Testis (tissue), 2 donors: ENCODE measurements at regions not wholly inside any gene's neighbourhood (a gene's known extent, or its start where the extent isn't known, plus 50 kb on each side); places are given as distances from the start of the nearest gene placed in this dataset.

ENCODE experiments used
- DNase-seq: peaks from one replicate; pipeline ENCODE4 v3.0.0-alpha.2; 2019
- H3K27ac ChIP-seq, 2 donors: fragments of 200-600 bp; sonication (generic); one replicate each; pipeline ENCODE4 v1.5.1; 2019
- H3K27me3 ChIP-seq: fragments of 200-600 bp; sonication (generic); one replicate; pipeline ENCODE4 v1.5.1; 2019
- H3K36me3 ChIP-seq: fragments of 200-600 bp; sonication (generic); one replicate; pipeline ENCODE4 v1.5.1; 2017; ENCODE audit warnings: low read depth; ENCODE audit errors: missing control alignments
- H3K4me1 ChIP-seq: fragments of 200-600 bp; sonication (generic); one replicate; pipeline ENCODE4 v1.5.1; 2019
- H3K4me3 ChIP-seq, 2 donors: fragments of 200-600 bp; sonication (generic); one replicate each; pipeline ENCODE4 v1.5.1; 2017 to 2019
- H3K9me3 ChIP-seq: fragments of 200-600 bp; sonication (generic); one replicate; pipeline ENCODE4 v1.5.1; 2017
- CTCF ChIP-seq, 3 experiments: fragments of 450-650 bp in 2 of 3; fragments of 200-600 bp in 1 of 3; sonication (generic) in 1 of 3; IDR thresholded peaks; one replicate each; pipeline ENCODE4 v1.5.1; 2016 to 2019; ENCODE audit warnings: antibody characterized with exemption in 3 of 3, mild to moderate bottlenecking in 2 of 3, moderate library complexity in 1 of 3
- POLR2A ChIP-seq: fragments of 450-650 bp; IDR thresholded peaks from one replicate; pipeline ENCODE4 v1.6.1; 2017; ENCODE audit warnings: antibody characterized with exemption, mild to moderate bottlenecking, moderate library complexity
- WGBS, 2 donors: methylation state at CpG; one replicate each; pipeline ENCODE4 v1.1.5; 2018; 5-methylcytosine and 5-hydroxymethylcytosine counted together
- intact Hi-C: fragments of 100-400 bp; cut with DNase I; formaldehyde crosslinking; loops from one replicate; pipeline ENCODE4 v1.15.1; 2023; ENCODE audit warnings: low total_unique reads

GRCh38 chr15:69628256-69629093 lies 175.9 kb downstream of the RPLP1 start:
- no peak overlapping the region for H3K4me3 ChIP-seq
- H3K9me3 ChIP-seq = no peaks in the 10 kb centered on the region
- intact Hi-C loops = no loop called here
- DNase-seq = no peak
- H3K27me3 ChIP-seq = no peaks in the 10 kb centered on the region
- WGBS, 2 donors = 87 to 90% methylated on average over 12 of the region's 12 CpGs
- H3K4me1 ChIP-seq = peaks cover 3% of the 10 kb centered on the region
- H3K36me3 ChIP-seq = no peaks in the 10 kb centered on the region
- TF ChIP-seq POLR2A (no peak), CTCF (IDR thresholded peaks at IDR 0.05) (no peak)
- no peak overlapping the region for H3K27ac ChIP-seq

GRCh38 chr15:69629631-69630161 lies 177.1 kb downstream of the RPLP1 start:
- H3K27ac ChIP-seq = no peak overlapping the region
- H3K36me3 ChIP-seq = no peaks in the 10 kb centered on the region
- no peak for TF ChIP-seq CTCF (IDR thresholded peaks at IDR 0.05)
- DNase-seq = no peak
- intact Hi-C loops = no loop called here
- no peaks in the 10 kb centered on the region for H3K9me3 ChIP-seq
- WGBS, 2 donors = 90 to 92% methylated on average over 12 to 15 of the region's 15 CpGs
- H3K4me1 ChIP-seq = peaks cover 3% of the 10 kb centered on the region
- no peaks in the 10 kb centered on the region for H3K27me3 ChIP-seq
- H3K4me3 ChIP-seq = no peak overlapping the region

- no peak for DNase-seq
- intact Hi-C loops = no loop called here
- Histone ChIP-seq H3K36me3 (no peaks in the 10 kb centered on the region), H3K4me3 (no peak overlapping the region), H3K27ac (no peak overlapping the region), H3K4me1 (peaks cover 3% of the 10 kb centered on the region), H3K27me3 (no peaks in the 10 kb centered on the region), H3K9me3 (no peaks in the 10 kb centered on the region)
- TF ChIP-seq CTCF (IDR thresholded peaks at IDR 0.05) (no peak), POLR2A (no peak)
- 77 to 86% methylated on average over 6 of the region's 6 CpGs for WGBS, 2 donors
Observed at GRCh38 chr15:69631005-69631404, 178.4 kb downstream of the RPLP1 start.

GRCh38 chr15:69631978-69632377 lies 179.4 kb downstream of the RPLP1 start:
- Histone ChIP-seq H3K4me3 (no peak overlapping the region), H3K4me1 (no peaks in the 10 kb centered on the region), H3K27ac (no peak overlapping the region), H3K9me3 (no peaks in the 10 kb centered on the region), H3K36me3 (no peaks in the 10 kb centered on the region), H3K27me3 (no peaks in the 10 kb centered on the region)
- WGBS, 2 donors = 86 to 92% methylated on average over 4 of the region's 4 CpGs
- intact Hi-C loops = no loop called here
- TF ChIP-seq POLR2A (no peak), CTCF (IDR thresholded peaks at IDR 0.05) (no peak)
- no peak for DNase-seq

- H3K27ac ChIP-seq = no peak overlapping the region
- H3K4me3 ChIP-seq = no peak overlapping the region
- DNase-seq = no peak
- H3K27me3 ChIP-seq = no peaks in the 10 kb centered on the region
- H3K9me3 ChIP-seq = no peaks in the 10 kb centered on the region
- WGBS, 2 donors = 86 to 92% methylated on average over 5 of the region's 5 CpGs
- no peaks in the 10 kb centered on the region for H3K36me3 ChIP-seq
- no peaks in the 10 kb centered on the region for H3K4me1 ChIP-seq
- TF ChIP-seq CTCF (IDR thresholded peaks at IDR 0.05) (no peak), POLR2A (no peak)
- intact Hi-C loops = no loop called here
Observed at GRCh38 chr15:69634860-69635259, 182.2 kb downstream of the RPLP1 start.
